CMK (cell line): ENCODE measurements at regions not wholly inside any gene's neighbourhood (a gene's known extent, or its start where the extent isn't known, plus 50 kb on each side); places are given as distances from the start of the nearest gene placed in this dataset.

Experiments
- DNase-seq: peaks from one replicate; pipeline ENCODE4 v3.0.0-alpha.2; 2010; ENCODE audit warnings: low read depth

GRCh38 chrX:42946544-42947194, 168.7 kb upstream of the PPP1R2C start:
- no peak for DNase-seq

- no peak for DNase-seq
Measured at GRCh38 chrX:42948723-42949657, 171.0 kb upstream of the PPP1R2C start.

GRCh38 chrX:42951747-42952146, 173.8 kb upstream of the PPP1R2C start:
- no peak for DNase-seq

- DNase-seq = no peak
Measured at GRCh38 chrX:42952621-42953020, 174.7 kb upstream of the PPP1R2C start.

- DNase-seq = no peak
Measured at GRCh38 chrX:42954880-42955279, 176.9 kb upstream of the PPP1R2C start.

GRCh38 chrX:42955349-42955748, 177.4 kb upstream of the PPP1R2C start:
- DNase-seq = no peak

- no peak for DNase-seq
Measured at GRCh38 chrX:42967681-42968300, 189.8 kb upstream of the PPP1R2C start.

- DNase-seq = no peak
Measured at GRCh38 chrX:42973321-42973720, 195.4 kb upstream of the PPP1R2C start.

- DNase-seq = no peak
Measured at GRCh38 chrX:42975906-42976305, 197.9 kb upstream of the PPP1R2C start.

GRCh38 chrX:42976746-42977366, 198.9 kb upstream of the PPP1R2C start:
- DNase-seq = no peak

GRCh38 chrX:42978655-42979379, 200.9 kb upstream of the PPP1R2C start:
- no peak for DNase-seq

GRCh38 chrX:42988700-42989099, 210.7 kb upstream of the PPP1R2C start:
- no peak for DNase-seq

GRCh38 chrX:42992199-42992943, 214.4 kb upstream of the PPP1R2C start:
- no peak for DNase-seq

- DNase-seq = no peak
Measured at GRCh38 chrX:42996861-42997260, 218.9 kb upstream of the PPP1R2C start.

- no peak for DNase-seq
Measured at GRCh38 chrX:43000121-43000520, 222.2 kb upstream of the PPP1R2C start.

GRCh38 chrX:43002526-43003203, 224.7 kb upstream of the PPP1R2C start:
- DNase-seq = no peak

- DNase-seq = no peak
Measured at GRCh38 chrX:43003204-43003565, 225.2 kb upstream of the PPP1R2C start.

GRCh38 chrX:43003939-43004338, 226.0 kb upstream of the PPP1R2C start:
- no peak for DNase-seq

- DNase-seq = no peak
Measured at GRCh38 chrX:43005561-43005960, 227.6 kb upstream of the PPP1R2C start.

GRCh38 chrX:43008356-43008755, 230.4 kb upstream of the PPP1R2C start:
- DNase-seq = no peak

GRCh38 chrX:43016021-43016420, 238.1 kb upstream of the PPP1R2C start:
- DNase-seq = no peak
